ENCODE measurements at regions not wholly inside any gene's neighbourhood (a gene's known extent, or its start where the extent isn't known, plus 50 kb on each side); places are given as distances from the start of the nearest gene placed in this dataset.
"Not testable (repeated sequence)": the region's sequence is repeated elsewhere in the genome, so short reads cannot be mapped to it uniquely, and the experiment has no call there.

DNA sequence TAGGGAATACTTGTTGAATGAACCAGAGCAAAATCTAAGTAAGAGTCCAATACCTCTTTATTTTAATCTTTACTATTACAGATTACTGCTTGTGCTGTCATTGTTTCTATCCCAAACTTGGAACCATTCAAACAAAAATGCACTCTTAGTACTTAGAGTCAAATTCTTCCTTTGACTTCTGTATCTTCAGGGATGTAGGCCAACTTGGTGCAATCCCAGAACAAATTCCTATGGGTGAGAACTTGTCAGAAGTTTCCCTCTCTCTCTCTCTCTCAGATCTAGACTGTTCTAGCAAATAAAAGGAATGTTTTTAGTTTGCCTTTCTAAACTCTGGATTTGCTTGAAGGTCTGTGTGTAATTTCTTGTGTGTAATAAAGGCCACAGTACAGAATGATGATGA is 329.0 kb upstream of the TMTC4 start:
- no peak for DNase-seq

DNA sequence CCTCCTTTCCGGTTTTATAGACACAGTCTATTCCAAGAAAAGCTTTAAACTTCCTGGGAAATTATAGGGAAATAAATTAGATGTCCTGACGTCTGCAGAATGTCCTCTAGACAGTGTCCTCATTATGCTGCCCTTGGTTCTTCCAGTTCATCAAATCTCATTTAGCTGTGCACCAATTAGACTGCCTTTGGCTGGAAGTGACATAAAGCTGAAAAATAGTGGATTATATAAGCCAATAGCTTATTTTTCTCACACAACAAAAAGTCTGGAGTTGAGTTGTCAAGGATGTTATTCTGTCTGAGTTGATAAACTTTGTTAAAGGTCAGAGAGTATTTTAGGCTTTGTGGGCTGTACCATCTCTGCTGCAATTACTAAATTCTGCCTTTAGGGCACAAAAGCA is 314.8 kb upstream of the TMTC4 start:
- no peak for DNase-seq

DNA sequence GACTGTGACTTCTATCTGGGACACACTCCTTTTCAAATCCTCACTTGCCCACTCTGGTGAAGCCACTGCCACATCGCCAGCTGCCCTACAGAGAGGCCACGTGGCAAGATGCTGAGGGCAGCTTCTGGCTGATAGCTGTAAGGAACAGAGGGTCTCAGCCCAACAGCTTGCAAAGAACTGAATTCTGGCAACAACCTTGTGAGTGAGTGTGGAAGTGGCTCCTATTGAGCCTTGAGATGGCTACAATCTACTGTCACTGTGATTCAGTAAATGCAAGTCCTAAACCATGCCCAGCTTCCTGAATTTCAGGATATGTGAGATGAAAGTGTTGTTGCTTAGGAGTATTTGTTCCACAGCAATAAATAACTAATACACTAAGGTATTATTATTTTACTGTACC is 314.3 kb upstream of the TMTC4 start:
- DNase-seq = no peak

DNA sequence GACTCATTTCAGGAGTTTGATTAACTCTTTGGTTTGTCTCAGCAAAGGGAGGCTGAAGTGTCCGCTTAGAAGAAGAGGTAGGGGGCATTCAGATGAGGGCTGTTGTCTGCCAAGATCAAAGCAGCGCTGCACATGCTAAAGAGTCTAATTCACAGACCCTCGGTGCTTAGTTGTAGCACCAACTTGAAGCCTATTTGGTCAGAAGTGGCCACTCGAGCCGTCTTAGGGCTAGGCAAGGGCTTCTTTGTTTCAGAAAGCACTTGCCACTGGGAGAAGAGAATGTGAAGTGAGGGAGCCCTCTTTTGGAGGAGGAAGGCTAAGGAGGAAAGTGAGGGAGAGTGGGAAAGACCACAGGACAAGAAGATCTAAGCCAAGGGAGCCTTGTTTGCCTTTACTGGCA is 313.4 kb upstream of the TMTC4 start:
- DNase-seq = no peak

DNA sequence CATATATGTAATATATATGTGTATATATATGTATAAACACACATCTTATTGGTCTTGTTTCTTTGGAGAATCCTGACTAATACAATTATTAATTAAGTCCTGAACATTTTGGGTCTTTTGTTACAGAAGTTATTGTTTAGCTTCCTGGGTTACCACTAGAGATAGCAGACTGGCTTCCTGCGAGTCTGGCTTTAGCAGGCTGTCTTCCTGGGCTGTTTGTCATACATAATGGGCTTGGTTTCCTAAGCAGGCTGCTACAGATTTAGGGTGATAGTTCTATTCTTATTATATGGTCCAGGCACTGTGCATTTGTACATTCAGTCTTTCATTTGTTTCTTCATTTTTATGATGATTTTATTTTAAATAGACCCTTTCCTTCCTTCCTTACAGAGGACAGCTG is 312.0 kb upstream of the TMTC4 start:
- DNase-seq = no peak

DNA sequence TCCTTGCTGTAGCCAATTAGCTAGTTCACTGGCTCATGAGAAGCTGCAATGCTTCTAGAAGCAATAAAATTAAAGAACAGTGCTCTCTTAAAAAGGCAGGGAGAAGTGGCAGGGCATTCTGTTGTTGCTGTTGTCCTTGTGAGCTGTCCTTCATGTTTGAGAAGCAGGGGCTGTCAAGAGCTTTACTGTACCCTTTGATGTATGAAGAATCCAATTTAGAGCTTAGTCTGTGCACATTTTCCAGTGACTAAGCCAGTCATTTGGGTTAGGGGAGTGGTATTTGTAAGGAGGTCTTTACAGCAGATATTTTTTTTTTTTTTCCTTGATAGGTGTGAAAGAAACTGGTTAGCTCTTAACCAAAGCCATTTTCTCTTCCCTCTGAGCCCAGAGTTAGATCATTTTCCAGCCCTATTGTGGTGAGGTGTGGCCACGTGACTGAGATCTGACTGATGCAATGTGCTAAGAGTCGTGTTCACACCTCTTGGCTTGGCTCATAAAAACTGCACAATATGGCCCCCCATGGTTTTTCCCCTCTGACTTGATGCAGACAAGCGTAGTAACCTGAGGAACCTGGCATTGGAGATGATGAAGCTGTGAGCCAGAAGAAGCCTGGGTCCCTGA is 309.6 kb upstream of the TMTC4 start:
- no peak for DNase-seq

DNA sequence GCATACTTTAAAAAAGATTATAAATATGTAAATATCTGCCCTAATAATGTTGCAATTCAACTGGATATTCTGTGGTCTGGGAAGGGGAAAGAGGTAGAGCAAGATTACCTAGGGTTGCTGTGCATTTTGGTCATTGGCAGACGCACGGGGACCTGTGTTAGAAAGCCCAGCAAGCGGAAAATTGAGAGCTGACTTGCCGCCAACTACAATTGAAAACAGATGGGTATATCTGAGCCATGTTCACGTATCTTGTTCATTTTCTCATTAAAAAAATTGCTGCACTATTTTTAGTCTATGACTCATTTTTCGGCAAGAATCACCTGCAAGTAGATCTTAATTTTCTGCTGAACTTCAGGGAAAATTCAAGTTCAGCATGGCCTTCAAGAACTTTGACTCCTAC is 308.5 kb upstream of the TMTC4 start:
- no peak for DNase-seq

DNA sequence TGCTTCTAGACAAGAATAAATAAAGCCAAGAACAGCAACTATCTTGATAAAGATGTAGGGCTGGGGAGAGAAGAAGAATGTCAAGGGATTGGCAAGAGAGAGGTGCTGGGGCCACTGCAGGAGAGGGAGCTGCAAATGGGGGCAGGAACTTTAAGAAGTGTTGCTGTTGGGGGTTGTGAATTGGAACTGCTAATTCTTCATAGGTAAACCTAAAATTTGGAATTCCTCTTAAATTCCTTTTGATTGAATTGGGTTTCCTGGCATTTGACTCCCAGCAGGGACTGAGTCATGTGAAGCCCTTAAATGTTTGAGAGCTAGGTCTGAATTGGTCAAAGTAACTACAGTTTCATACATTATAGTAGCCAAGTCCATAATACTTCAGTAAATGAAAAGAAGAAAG is 305.6 kb upstream of the TMTC4 start:
- no peak for DNase-seq

DNA sequence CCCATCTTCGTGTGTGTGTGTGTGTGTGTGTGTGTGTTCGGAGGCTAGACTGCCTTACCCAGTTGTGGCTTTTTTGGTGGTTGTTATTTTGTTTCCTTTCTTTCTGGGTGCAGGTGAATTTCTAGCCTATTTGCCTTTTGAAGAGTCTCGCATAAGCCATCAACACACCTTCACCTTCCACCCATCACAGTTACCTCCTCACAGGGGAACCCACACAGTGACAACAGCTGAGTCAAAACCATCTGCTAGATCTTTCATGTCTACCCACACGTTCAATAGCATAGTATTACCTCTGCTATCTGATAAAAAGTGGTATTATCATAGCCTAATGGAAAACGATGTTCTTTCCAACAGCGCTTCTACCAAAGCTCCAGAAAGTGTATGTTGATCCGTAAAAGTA is 303.2 kb upstream of the TMTC4 start:
- no peak for DNase-seq

DNA sequence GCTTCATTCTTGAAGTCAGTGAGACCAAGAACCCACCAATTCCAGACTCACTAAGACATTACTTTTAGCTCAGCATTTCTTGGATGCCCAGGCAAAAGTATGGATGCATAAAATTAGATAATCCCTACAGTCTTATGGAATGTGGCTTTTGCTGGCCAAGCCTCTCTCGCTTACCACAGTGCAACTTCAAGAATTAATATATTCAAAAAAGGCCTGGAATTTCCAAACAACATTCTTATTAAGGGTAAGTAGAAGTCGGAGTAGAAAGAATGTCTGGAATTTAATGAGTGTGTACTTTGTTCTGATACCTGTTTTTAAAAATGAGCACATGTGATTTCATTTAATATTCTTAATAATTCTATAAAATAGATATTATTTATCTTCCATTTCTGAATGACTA is 302.4 kb upstream of the TMTC4 start:
- no peak for DNase-seq

DNA sequence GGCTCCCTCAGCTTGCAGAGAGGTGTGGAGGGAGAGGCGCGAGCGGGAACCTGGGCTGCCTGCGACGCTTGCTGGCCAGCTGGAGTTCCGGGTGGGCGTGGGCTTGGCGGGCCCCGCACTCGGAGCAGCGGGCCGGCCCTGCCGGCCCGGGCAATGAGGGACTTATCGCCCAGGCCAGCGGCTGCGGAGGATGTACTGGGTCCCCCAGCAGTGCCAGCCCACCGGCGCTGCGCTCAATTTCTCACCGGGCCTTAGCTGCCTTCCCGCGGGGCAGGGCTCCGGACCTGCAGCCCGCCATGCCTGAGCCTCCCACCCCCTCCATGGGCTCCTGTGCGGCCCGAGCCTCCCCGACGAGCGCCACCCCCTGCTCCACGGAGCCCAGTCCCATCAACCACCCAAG is 301.1 kb upstream of the TMTC4 start:
- DNase-seq = not testable (repeated sequence)

DNA sequence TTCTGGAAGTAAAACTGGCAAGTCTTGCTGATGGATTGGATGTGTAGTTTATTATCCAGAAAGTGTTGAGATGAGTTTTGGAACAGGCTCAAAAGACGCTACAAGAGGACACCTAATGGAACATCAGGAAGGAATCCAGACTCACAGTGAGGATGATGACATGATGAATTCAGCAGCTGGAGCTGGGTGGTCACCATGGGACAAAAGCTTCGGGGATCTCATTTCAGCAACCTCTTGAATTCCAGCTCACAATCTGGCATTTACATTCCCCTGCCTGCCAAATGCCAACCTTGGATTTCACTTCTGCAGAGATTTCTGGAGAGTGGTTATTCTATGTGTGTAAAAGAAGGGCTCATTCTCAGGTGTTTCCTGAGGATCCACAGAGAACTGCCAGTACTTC is 288.0 kb upstream of the TMTC4 start:
- no peak for DNase-seq

DNA sequence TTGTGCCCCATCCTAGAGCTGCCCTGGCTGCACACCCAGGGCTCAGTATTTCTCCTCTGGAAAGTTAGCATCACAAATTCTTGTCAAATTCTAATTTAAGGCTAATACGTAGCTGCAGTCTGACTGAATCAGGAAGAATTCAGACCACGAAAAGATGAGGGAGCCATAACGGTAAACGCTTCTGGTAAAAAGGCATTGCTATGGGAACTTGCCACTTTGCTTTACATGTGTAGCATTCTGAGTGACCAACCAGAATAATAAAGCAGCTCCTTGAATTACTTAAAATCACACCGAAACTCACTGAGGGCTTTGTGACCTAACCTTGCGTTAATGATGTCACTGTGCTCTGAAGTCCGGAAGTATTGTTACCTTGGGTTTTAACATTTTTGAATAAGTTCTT is 286.6 kb upstream of the TMTC4 start:
- no peak for DNase-seq

DNA sequence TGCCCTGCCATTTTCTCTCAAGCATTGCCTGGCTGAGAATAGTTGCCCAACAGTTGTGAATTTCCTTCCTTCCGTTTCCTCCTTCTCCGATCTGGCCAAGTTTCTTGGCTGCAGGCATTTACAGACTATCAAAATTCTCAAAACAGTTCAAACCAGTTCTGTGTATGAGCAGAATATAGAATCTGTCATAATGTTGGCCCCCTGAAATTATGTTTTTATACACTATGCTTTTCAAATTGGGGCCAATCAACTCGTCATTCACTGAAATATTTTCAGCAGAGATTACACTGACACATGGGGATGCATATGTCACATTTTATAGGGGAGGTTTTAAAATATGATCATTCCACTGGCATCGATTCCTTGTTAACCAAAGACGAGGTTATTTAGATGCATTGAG is 284.2 kb upstream of the TMTC4 start:
- DNase-seq = no peak

DNA sequence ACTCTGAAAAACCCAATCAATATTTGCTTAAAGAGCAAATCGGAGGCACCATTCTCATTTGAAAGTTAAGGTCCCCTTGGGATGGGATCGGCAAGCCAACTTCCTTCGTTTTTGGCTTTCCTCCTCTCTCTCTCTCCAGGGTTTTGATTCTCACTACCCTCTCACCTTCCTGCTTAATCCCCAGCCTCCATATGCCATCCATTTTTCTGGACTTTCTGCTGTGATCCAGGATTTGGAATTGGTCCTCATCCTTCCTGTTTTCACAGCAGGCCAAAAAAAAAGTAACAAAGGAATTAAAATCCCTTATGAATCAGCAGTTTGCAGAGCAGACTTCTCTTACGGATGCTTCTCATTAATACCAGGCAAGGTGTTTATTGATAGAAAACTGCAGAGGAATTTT is 283.1 kb upstream of the TMTC4 start:
- DNase-seq = no peak

DNA sequence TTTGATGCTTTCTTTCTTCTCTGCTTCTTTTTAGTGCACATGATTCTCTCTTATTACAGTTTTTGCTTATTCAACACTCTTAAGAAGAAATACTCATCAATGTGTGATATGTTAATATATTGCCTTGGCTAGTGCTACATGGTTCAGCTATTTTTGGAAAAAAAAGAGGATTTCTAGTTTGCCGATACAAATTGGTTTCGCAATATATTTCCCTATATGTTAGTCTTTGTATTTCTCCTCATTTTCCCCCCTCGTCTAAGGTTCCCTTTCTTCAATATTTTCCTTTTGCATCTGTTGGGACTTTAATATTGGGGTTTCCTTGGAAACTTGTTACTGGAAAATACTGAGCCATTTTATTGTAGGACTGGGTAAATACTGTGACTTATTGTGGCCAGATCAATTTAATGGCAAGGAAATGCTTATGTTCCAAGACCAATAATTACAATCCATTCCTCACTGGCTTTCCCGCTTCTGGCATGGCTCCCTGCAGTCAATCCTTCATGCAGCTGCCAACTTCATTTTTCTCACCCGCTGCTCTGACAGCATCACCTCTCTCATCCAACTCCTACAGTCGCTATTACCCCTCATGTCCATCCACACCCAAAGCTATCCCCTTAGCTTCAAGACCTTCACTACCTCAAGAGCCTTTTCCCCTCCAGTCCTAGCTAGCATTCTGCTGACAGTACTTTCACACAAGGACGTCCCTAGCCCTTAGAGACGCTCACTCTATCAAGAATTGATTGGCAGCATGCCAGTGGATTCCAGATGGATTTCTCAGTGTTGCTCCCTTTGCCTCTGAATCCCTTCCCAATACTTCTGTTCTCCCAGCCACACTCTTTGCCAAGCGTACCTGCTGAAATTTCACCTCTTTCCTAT is 280.1 kb upstream of the TMTC4 start:
- no peak for DNase-seq

DNA sequence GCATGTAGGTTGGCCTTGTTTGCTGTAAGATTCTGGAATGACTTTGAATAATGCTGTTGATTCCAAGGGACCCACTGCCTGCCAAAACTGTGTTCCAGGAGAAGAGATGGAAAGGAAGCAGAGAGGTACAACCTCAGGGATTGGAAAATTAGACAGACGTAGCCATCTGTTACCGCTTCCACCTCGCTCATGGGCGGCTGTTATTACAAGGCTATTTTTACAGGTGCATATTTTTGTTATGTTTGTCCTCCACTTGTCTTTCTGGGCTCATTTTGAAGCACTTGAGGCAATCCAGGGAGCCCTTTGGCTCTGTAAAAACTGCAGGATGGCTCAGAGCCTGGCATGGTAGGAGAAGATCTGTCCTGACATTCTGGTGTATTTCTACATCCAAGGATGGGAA is 276.4 kb upstream of the TMTC4 start:
- DNase-seq = no peak

DNA sequence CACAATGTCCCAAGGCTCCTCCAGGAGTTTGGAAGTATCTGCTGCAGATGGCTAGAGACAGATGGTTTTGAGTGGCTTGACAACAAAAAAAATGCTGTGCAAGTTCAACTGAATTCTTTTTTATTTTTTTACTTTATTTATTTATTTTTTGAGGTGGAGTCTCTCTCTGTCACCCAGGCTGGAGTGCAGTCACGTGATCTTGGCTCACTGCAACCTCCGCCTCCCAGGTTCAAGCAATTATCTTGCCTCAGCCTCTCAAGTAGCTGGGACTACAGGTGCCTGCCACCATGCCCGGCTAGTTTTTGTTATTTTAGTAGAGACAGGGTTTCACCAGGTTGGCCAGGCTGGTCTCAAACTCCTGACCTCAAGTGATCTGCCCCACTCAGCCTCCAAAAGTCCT is 274.3 kb upstream of the TMTC4 start:
- DNase-seq = not testable (repeated sequence)

DNA sequence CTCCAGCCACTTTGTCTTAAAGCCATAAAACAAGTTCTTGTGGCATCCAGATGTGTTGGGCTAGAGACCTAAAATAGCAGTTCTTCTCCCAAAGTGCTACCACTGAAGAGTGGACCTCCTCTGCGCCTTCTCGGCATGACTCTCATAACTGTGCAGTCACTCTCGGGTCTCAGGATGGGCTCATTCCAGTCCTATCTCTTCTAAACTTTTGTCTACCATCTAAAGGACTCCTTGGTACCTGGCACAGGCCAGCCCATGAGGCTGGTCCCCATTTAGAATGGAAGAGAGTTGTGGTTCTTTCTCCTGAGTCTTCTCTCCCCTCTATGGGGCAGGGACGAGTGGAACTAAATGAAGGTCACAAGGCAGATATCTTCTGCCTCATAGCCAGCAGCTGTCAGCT is 272.0 kb upstream of the TMTC4 start:
- DNase-seq = no peak

DNA sequence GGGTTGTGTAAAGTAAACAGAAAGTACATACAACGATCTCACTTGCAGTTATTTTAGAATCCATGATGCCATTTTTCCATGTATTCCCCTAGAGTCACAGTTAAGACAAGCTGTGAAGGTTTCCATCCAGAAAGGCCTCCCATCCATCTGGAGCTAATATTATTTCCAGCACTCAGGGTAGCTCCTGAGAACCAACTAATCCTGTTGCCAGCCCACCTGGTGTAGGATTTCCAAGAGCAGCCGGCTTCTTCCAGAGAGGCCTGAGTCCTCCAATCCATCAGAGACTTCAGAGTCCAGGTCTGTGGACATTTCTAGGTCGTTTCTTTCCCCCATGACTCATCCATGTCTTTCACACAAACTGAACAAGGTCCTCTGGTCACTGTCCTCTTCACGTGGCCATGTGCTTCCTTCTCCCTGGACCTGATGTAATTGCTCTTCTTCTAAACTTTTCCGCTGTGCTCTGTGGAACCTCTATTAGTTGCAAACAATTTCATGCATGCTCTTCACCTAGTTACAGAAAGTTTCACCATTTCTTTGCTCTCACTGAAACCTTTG is 270.3 kb upstream of the TMTC4 start:
- no peak for DNase-seq

DNA sequence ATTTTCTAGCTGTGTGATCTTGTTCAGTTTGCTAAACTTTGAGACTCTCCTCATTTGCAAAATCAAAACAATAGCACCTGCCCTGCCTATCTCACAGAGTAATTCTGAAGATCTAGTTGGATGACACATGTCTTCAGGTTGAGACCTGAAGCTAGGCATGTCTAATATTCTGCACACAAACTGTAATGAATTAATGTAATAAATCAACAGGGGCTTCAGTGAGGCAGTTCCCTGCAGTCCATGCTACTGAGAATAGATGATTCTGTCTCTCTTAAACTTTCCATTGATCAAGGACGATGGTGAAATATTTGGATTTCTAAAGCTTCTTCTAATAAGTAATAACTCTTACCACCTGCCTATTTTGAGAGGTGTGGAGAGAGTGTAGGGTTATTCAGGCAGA is 268.1 kb upstream of the TMTC4 start:
- DNase-seq = no peak

DNA sequence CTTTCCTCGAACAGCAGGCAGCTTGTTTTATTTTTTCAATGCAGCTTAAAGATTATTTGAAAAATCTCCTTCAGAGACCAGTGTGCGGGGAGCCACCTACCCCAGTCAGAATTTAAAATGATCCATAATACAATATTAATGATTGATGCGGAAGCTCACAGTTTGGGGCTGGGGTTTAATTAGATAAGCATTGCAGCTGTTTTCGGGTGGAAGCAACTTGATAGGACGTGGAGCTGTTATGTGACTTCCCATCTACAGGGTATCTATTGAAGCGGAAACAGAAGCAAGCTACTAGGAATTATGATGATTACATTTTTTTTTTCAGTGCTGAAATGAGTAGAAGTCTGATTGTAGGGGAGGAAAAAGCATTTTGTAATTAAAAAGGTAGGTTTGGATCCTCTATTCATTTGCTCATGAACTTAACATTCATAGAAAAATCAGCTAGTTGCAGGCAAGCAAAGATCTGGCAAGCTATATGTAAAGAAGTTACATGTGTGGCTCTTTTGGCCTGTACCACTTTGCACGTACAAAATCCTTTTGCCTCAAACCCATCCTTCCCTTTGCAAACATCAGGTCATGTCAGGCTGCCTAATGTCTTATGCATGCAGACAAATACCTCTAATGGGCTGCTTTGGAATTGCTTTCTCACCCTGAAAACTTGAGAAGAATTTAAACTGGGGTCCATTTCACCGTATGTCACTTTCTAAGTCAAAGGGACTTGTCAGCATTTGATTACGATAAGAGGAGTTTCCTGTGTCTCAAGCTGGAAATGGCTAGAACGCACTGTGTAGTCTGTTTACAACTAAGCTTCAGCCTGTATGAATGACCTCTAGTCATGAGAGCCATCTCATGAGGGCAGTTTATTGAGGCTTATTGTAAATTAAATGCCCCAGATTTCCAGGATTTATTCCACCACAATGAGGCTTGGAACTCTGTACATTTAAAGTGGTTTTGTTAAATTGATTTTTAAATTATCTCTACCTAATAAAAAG is 267.1 kb upstream of the TMTC4 start:
- no peak for DNase-seq

DNA sequence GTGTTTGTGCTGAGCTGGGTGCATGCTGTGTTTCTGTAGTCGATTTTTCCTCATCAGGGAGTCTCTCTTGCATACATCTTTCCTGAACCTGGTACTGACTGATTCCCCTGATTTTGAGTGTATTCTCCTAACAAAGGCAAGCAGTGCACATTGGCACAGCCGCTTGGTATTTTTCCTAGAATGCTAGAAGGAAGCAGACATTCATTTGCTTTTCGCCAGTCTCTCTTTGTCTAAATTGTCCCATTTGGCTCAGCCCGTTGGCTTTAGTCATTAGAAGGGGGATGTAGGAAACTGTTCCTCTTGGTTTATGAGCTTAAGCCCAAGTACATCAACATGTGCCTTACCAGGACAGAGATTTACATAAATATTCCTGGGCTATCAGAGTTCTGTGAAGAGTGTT is 266.1 kb upstream of the TMTC4 start:
- no peak for DNase-seq

Measured in OCI-M1 (cell line).